PFSK-1 (cell line): ENCODE measurements at regions not wholly inside any gene's neighbourhood (a gene's known extent, or its start where the extent isn't known, plus 50 kb on each side); places are given as distances from the start of the nearest gene placed in this dataset.

ENCODE experiments used
- FOXP2 ChIP-seq: optimal IDR thresholded peaks from 2 replicates; pipeline ENCODE3; 2011; ENCODE audit warnings: borderline replicate concordance, control low read depth, inconsistent platforms; ENCODE audit not compliant: insufficient read depth; ENCODE audit errors: extremely low read length, extremely low read depth
- POLR2AphosphoS5 ChIP-seq: IDR thresholded peaks from 2 replicates; pipeline ENCODE4 v1.6.1; 2012; ENCODE audit warnings: low read depth, mild to moderate bottlenecking, control low read depth, low read length, moderate library complexity
- REST ChIP-seq, 2 experiments: IDR thresholded peaks; 2 replicates each; pipeline versions ENCODE4 v1.6.1 to v1.8.0; 2011 to 2012; ENCODE audit warnings: low read depth in 2 of 2, low read length in 2 of 2, control low read depth in 1 of 2, inconsistent platforms in 1 of 2, mild to moderate bottlenecking in 1 of 2, moderate library complexity in 1 of 2; ENCODE audit not compliant: insufficient read depth in 1 of 2
- SIN3A ChIP-seq: IDR thresholded peaks from 2 replicates; pipeline ENCODE4 v1.6.1; 2012; ENCODE audit warnings: mild to moderate bottlenecking, low read length, moderate library complexity, borderline replicate concordance; ENCODE audit not compliant: insufficient read depth
- TAF1 ChIP-seq: IDR thresholded peaks from 2 replicates; pipeline ENCODE4 v1.6.1; 2012; ENCODE audit warnings: low read length, control low read depth, borderline replicate concordance; ENCODE audit not compliant: insufficient read depth

DNA sequence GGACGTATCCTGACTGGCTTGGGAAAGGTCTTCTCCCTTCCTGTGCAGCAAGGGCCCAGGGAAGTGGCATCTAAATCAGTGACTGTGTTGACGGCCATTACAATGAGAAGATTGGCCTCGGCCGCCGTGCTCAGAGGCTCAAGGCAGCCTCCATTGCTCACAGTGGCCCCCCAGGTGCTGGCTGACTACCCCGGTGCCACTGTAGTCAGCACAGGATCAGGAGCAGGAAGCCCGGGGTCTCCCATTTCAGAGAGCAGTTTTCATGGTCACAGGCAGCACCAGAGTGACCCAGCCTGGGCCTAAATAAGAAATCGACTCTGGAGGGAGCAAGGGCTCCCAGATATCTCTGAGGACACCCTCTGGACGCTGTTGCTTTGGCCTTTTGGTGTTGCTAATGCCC lies 219.4 kb upstream of the ARL4C start:
- TF ChIP-seq FOXP2 (no peak), TAF1 (no peak), REST (IDR thresholded peaks at IDR 0.05; ENCODE audit: insufficient read depth in 1 of 2, low read depth in 2 of 2, low read length in 2 of 2) (no peak), SIN3A (no peak), POLR2AphosphoS5 (no peak)

- TF ChIP-seq POLR2AphosphoS5 = no peak
- no peak for TF ChIP-seq TAF1
- TF ChIP-seq REST (IDR thresholded peaks at IDR 0.05; ENCODE audit: insufficient read depth in 1 of 2, low read depth in 2 of 2, low read length in 2 of 2) = no peak
- TF ChIP-seq FOXP2 = no peak
- no peak for TF ChIP-seq SIN3A
These were observed 218.9 kb upstream of the ARL4C start for GRCh38 chr2:234715671-234716250.

DNA sequence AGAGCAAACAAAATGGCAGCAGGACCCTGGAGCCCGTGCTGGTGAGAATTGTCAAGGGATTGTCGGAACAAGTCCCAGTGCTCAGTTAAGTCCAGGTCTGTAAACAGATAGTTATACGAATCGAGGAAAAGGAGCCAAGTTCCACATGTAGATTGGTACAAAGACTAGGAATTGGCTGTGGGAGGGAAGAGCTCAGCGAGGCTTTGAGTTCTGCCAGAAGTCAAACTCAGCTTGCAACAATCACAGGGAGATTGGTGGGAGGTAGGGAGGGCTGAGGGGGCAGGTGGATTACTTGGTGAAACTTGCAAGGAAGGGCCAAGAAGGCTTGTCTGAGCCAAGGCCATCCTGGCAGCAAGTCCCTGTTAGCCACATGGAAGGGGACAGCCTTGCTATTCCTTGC lies 217.8 kb upstream of the ARL4C start:
- TF ChIP-seq SIN3A = no peak
- no peak for TF ChIP-seq TAF1

- TF ChIP-seq TAF1 = no peak
- TF ChIP-seq FOXP2 = no peak
- TF ChIP-seq SIN3A = no peak
- TF ChIP-seq POLR2AphosphoS5 = no peak
- no peak for TF ChIP-seq REST (IDR thresholded peaks at IDR 0.05; ENCODE audit: insufficient read depth in 1 of 2, low read depth in 2 of 2, low read length in 2 of 2)
These were observed 215.6 kb upstream of the ARL4C start for GRCh38 chr2:234712421-234712935.

DNA sequence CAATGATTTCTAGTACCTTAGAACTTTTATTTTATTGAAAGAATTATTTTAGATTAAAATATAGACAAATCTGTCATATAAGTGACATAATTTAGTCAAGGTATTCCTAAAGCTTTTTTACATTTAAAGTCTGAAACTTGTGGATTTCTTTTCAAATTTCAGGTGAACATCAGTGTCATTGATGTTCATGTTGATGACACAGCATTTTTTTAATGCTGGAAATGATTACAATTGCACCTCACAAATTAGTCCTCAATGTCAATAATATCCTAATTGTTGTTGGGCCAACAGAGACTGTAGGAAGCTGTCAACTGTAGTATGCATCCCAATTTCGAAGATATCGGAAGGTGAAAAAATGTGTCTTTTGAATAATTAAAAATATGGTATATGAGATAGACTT lies 214.4 kb upstream of the ARL4C start:
- TF ChIP-seq POLR2AphosphoS5 = no peak
- no peak for TF ChIP-seq SIN3A
- TF ChIP-seq TAF1 = no peak
- TF ChIP-seq REST (IDR thresholded peaks at IDR 0.05; ENCODE audit: insufficient read depth in 1 of 2, low read depth in 2 of 2, low read length in 2 of 2) = no peak
